SH-SY5Y (cell line): ENCODE measurements at regions not wholly inside any gene's neighbourhood (a gene's known extent, or its start where the extent isn't known, plus 50 kb on each side); places are given as distances from the start of the nearest gene placed in this dataset.

Source experiments
- GATA2 ChIP-seq: IDR thresholded peaks from 2 replicates; pipeline ENCODE4 v1.6.1; 2011; ENCODE audit warnings: mild to moderate bottlenecking, low read depth, low read length
- GATA3 ChIP-seq: IDR thresholded peaks from 2 replicates; pipeline ENCODE4 v1.6.1; 2011; ENCODE audit warnings: low read depth, mild to moderate bottlenecking, low read length, moderate library complexity

GRCh38 chr10:109556399-109556798 is 366.9 kb downstream of the XPNPEP1 start:
- TF ChIP-seq GATA2 (no peak), GATA3 (no peak)
